HCT116 (cell line): ENCODE measurements at regions not wholly inside any gene's neighbourhood (a gene's known extent, or its start where the extent isn't known, plus 50 kb on each side); places are given as distances from the start of the nearest gene placed in this dataset.

Experiments
- CEBPB ChIP-seq: IDR thresholded peaks from 2 replicates; pipeline ENCODE4 v1.6.1; 2012; ENCODE audit warnings: low read depth
- EZH2 ChIP-seq: fragments of 200-600 bp; sonication (generic); IDR thresholded peaks from 2 replicates; pipeline ENCODE4 v1.6.1; 2017; ENCODE audit warnings: antibody characterized with exemption, mixed run types
- POLR2A ChIP-seq: IDR thresholded peaks from 2 replicates; pipeline ENCODE4 v1.7.0; 2011; ENCODE audit warnings: borderline replicate concordance; ENCODE audit not compliant: insufficient read depth, insufficient read length; ENCODE audit errors: extremely low read depth
- POLR2AphosphoS5 ChIP-seq: IDR thresholded peaks from 2 replicates; pipeline ENCODE4 v1.6.1; 2011; ENCODE audit warnings: mild to moderate bottlenecking, low read depth, low read length, moderate library complexity
- SP1 ChIP-seq: IDR thresholded peaks from 2 replicates; pipeline ENCODE4 v1.6.1; 2012; ENCODE audit warnings: low read depth
- SRF ChIP-seq: IDR thresholded peaks from 2 replicates; pipeline ENCODE4 v1.6.1; 2012; ENCODE audit warnings: low read depth
- TF ChIP-seq, protein P1 (sequence below), 3 experiments: fragments of 200-600 bp in 1 of 3; sonication (generic) in 1 of 3; IDR thresholded peaks in 2 of 3; conservative IDR thresholded peaks in 1 of 3; 2 replicates each; pipeline ENCODE4 v1.5.1; 2012 to 2017; ENCODE audit warnings: low read depth in 2 of 3, low read length in 2 of 3, antibody characterized with exemption in 1 of 3, borderline replicate concordance in 1 of 3, control low read depth in 1 of 3, mild to moderate bottlenecking in 1 of 3, mixed read lengths in 1 of 3, mixed run types in 1 of 3, moderate library complexity in 1 of 3; ENCODE audit not compliant: insufficient read depth in 1 of 3

DNA sequence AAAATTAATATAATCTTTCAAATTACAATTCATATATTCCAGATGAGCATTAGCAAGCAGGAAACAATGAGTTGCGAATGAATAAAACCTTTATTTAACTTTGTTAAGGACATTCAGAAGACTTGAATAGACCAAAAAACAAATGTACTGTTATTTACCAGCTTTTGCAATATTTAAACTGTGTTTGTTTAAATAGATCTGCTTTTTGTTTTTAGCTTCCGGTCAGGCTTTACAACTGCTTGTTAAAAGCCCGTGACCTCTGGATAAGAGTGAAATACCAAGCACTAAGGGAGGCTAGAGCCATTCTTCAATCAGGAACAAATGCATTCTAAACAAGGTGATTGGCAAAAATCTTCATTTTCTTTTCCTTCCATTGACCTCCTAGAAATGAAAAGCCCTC, 184.9 kb upstream of the GNAI1 start:
- TF ChIP-seq, protein P1, sequence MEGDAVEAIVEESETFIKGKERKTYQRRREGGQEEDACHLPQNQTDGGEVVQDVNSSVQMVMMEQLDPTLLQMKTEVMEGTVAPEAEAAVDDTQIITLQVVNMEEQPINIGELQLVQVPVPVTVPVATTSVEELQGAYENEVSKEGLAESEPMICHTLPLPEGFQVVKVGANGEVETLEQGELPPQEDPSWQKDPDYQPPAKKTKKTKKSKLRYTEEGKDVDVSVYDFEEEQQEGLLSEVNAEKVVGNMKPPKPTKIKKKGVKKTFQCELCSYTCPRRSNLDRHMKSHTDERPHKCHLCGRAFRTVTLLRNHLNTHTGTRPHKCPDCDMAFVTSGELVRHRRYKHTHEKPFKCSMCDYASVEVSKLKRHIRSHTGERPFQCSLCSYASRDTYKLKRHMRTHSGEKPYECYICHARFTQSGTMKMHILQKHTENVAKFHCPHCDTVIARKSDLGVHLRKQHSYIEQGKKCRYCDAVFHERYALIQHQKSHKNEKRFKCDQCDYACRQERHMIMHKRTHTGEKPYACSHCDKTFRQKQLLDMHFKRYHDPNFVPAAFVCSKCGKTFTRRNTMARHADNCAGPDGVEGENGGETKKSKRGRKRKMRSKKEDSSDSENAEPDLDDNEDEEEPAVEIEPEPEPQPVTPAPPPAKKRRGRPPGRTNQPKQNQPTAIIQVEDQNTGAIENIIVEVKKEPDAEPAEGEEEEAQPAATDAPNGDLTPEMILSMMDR (IDR thresholded peaks at IDR 0.05 in 2 of 3, conservative IDR thresholded peaks at IDR 0.05 in 1 of 3; ENCODE audit: borderline replicate concordance in 1 of 3, insufficient read depth in 1 of 3, low read depth in 2 of 3, low read length in 2 of 3) = no peak
- no peak for TF ChIP-seq POLR2A
- no peak for TF ChIP-seq CEBPB
- no peak for TF ChIP-seq EZH2
- no peak for TF ChIP-seq SP1
- no peak for TF ChIP-seq POLR2AphosphoS5
- no peak for TF ChIP-seq SRF
